ENCODE measurements at regions not wholly inside any gene's neighbourhood (a gene's known extent, or its start where the extent isn't known, plus 50 kb on each side); places are given as distances from the start of the nearest gene placed in this dataset.

DNA sequence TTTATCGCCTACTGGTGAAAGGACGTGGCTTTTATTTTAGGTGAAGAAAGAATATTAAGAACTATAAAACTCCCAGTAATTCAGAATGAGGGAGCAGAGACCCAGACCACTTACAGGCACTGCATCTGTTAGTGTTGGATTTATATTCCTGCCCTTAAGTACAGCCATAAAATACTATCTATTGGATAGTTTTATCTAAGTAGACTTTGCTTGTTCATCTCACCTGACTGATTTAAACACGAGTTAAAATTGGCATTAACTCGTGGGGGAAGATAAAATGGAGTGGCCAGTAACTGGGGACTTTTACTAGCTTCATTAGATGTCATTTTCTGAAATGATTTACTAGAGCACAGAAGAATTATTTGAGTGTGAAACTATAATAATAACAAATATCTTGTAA is 1377.5 kb upstream of the TMEM132C start:
- TF ChIP-seq, protein P1, sequence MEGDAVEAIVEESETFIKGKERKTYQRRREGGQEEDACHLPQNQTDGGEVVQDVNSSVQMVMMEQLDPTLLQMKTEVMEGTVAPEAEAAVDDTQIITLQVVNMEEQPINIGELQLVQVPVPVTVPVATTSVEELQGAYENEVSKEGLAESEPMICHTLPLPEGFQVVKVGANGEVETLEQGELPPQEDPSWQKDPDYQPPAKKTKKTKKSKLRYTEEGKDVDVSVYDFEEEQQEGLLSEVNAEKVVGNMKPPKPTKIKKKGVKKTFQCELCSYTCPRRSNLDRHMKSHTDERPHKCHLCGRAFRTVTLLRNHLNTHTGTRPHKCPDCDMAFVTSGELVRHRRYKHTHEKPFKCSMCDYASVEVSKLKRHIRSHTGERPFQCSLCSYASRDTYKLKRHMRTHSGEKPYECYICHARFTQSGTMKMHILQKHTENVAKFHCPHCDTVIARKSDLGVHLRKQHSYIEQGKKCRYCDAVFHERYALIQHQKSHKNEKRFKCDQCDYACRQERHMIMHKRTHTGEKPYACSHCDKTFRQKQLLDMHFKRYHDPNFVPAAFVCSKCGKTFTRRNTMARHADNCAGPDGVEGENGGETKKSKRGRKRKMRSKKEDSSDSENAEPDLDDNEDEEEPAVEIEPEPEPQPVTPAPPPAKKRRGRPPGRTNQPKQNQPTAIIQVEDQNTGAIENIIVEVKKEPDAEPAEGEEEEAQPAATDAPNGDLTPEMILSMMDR (conservative IDR thresholded peaks at IDR 0.05), result no peak
- no peak for TF ChIP-seq EZH2 (IDR thresholded peaks at IDR 0.05; ENCODE audit: low read depth)
